PC-3 (cell line): ENCODE measurements at regions not wholly inside any gene's neighbourhood (a gene's known extent, or its start where the extent isn't known, plus 50 kb on each side); places are given as distances from the start of the nearest gene placed in this dataset.

ENCODE experiments used
- ATAC-seq: fragments of 200-7000 bp; cut with Tn5 transposase; 2 replicates; pipeline ENCODE4 v1.9.1; 2020; ENCODE audit warnings: mild to moderate bottlenecking, moderate library complexity
- BruUV-seq: library from RNA; stranded (reverse); fragments of 400-500 nt; replicated peaks from 2 replicates; lab custom pipeline; 2021; lab: Mats Ljungman, UMichigan
- CTCF ChIA-PET: fragments of 300-600 bp; sonication (Branson Sonifier 250); formaldehyde crosslinking; loops from one replicate; lab custom pipeline; 2022; ENCODE audit warnings: antibody characterized with exemption; lab: Charles Lee
- POLR2A ChIA-PET: fragments of 300-600 bp; sonication (Branson Sonifier 250); formaldehyde crosslinking; loops from one replicate; lab custom pipeline; 2022; ENCODE audit warnings: antibody characterized with exemption; ENCODE audit not compliant: unreplicated experiment; lab: Charles Lee
- DNase-seq: peaks from one replicate; pipeline ENCODE4 v3.0.0-alpha.2; 2015
- H2AFZ ChIP-seq: fragments of 300-600 bp; sonication (generic); 2 replicates; pipeline ENCODE4 v1.6.0; 2016; ENCODE audit warnings: antibody characterized with exemption, low read length
- H3F3A ChIP-seq: fragments of 300-600 bp; sonication (generic); one replicate; pipeline ENCODE4 v1.6.0; 2017; ENCODE audit warnings: antibody characterized with exemption, low read length, control low read depth, mild to moderate bottlenecking; ENCODE audit not compliant: unreplicated experiment
- H3K27ac ChIP-seq: fragments of 300-600 bp; sonication (generic); 2 replicates; pipeline ENCODE4 v1.5.1; 2016; ENCODE audit warnings: mild to moderate bottlenecking, low read length
- H3K27me3 ChIP-seq: fragments of 300-600 bp; sonication (generic); 2 replicates; pipeline ENCODE4 v1.6.1; 2016; ENCODE audit warnings: low read length, mixed read lengths
- H3K36me3 ChIP-seq: fragments of 300-600 bp; sonication (generic); 2 replicates; pipeline ENCODE4 v1.6.1; 2016; ENCODE audit warnings: low read depth, mixed run types, low read length, mixed read lengths
- H3K4me1 ChIP-seq: fragments of 300-600 bp; sonication (generic); 2 replicates; pipeline ENCODE4 v1.5.1; 2016; ENCODE audit warnings: low read length; ENCODE audit not compliant: insufficient read depth
- H3K4me2 ChIP-seq: fragments of 300-600 bp; sonication (generic); 2 replicates; pipeline ENCODE4 v1.6.0; 2016; ENCODE audit warnings: low read length
- H3K4me3 ChIP-seq: fragments of 300-600 bp; sonication (generic); 2 replicates; pipeline ENCODE4 v1.5.1; 2016; ENCODE audit warnings: mild to moderate bottlenecking, low read length, mixed read lengths
- H3K79me2 ChIP-seq: fragments of 300-600 bp; sonication (generic); 2 replicates; pipeline ENCODE4 v1.6.1; 2017; ENCODE audit warnings: low read length, mixed read lengths
- H3K9ac ChIP-seq: fragments of 300-600 bp; sonication (generic); 2 replicates; pipeline ENCODE4 v1.6.0; 2016; ENCODE audit warnings: mild to moderate bottlenecking, low read length
- H3K9me2 ChIP-seq: fragments of 300-600 bp; sonication (generic); replicated peaks from 2 replicates; pipeline ENCODE4 v1.6.1; 2016; ENCODE audit warnings: mixed run types, low read length, mixed read lengths
- H3K9me3 ChIP-seq: fragments of 300-600 bp; sonication (generic); 2 replicates; pipeline ENCODE4 v1.6.1; 2016; ENCODE audit warnings: low read length, mixed read lengths
- H4K20me1 ChIP-seq: fragments of 300-600 bp; sonication (generic); 2 replicates; pipeline ENCODE4 v1.6.1; 2016; ENCODE audit warnings: low read length, mixed read lengths
- EZH2 ChIP-seq: fragments of 300-600 bp; sonication (generic); IDR thresholded peaks from one replicate; pipeline ENCODE4 v1.6.1; 2017; ENCODE audit warnings: antibody characterized with exemption, mild to moderate bottlenecking, low read length; ENCODE audit not compliant: unreplicated experiment
- EZH2phosphoT487 ChIP-seq: fragments of 300-600 bp; sonication (generic); IDR thresholded peaks from 2 replicates; pipeline ENCODE4 v1.6.1; 2018; ENCODE audit warnings: mild to moderate bottlenecking, antibody characterized with exemption, low read length, borderline replicate concordance
- intact Hi-C: fragments of 100-400 bp; cut with micrococcal nuclease; formaldehyde crosslinking; loops from 2 replicates; pipeline ENCODE4 v1.9.0; 2023
- TF ChIP-seq, protein P1 (sequence below): fragments of 300-600 bp; sonication (generic); conservative IDR thresholded peaks from 2 replicates; pipeline ENCODE4 v1.5.1; 2017; ENCODE audit warnings: antibody characterized with exemption, low read depth, mild to moderate bottlenecking, low read length

DNA sequence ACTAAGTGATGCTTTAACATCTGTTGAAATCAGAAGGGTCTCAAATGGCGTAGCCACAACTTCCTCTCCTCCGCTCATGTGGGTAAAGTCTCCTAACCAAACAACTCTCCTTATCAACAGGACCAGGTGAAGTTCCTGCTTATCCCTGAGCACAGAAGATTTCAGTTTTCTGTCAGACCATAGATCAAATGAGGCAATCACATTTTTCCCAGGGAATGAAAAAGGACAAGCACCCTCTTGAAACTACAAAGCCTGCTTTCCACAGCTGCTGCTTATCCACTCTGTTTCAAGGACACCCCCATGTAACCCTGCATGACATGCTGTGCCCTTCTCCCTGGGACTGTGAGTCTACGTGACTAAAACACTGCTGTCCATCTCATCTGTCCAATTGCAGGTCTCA, 788.3 kb upstream of the SLITRK5 start:
- Histone ChIP-seq H2AFZ (no peak overlapping the region), H3K27me3 (no peaks in the 10 kb centered on the region), H3F3A (no peaks in the 10 kb centered on the region), H3K79me2 (no peaks in the 10 kb centered on the region), H3K4me1 (no peaks in the 10 kb centered on the region), H3K27ac (no peak overlapping the region), H3K9me2 (no peaks in the 10 kb centered on the region), H3K4me2 (no peak overlapping the region), H3K4me3 (no peak overlapping the region), H3K9me3 (no peaks in the 10 kb centered on the region), H3K36me3 (no peaks in the 10 kb centered on the region), H4K20me1 (no peaks in the 10 kb centered on the region), H3K9ac (no peak overlapping the region)
- POLR2A ChIA-PET, result no interaction called here
- CTCF ChIA-PET, result no interaction called here
- ATAC-seq, result no peak
- intact Hi-C loops, result no loop called here
- BruUV-seq, result no TSS peak
- no peak for DNase-seq
- TF ChIP-seq, protein P1, sequence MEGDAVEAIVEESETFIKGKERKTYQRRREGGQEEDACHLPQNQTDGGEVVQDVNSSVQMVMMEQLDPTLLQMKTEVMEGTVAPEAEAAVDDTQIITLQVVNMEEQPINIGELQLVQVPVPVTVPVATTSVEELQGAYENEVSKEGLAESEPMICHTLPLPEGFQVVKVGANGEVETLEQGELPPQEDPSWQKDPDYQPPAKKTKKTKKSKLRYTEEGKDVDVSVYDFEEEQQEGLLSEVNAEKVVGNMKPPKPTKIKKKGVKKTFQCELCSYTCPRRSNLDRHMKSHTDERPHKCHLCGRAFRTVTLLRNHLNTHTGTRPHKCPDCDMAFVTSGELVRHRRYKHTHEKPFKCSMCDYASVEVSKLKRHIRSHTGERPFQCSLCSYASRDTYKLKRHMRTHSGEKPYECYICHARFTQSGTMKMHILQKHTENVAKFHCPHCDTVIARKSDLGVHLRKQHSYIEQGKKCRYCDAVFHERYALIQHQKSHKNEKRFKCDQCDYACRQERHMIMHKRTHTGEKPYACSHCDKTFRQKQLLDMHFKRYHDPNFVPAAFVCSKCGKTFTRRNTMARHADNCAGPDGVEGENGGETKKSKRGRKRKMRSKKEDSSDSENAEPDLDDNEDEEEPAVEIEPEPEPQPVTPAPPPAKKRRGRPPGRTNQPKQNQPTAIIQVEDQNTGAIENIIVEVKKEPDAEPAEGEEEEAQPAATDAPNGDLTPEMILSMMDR, result no peak
- TF ChIP-seq EZH2phosphoT487 (no peak), EZH2 (no peak)

DNA sequence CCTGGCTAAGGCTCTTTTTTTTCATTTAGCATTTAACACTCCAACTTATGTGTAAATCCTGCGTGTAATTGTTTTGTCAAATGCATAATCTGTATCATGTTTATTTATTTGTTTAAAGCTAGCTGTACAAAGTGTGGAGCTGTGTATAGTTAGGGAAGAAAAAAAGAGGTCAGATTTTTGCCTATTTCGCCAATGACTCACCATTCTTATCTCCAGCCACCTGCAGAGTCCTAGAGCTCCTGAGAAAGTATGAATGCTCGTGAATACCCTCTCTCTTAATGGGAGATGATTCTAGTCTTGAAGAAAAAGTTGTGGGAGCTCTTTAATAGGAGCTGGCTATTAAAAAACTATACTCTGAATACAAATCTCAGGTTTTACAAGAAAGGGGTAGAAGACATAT, 778.8 kb upstream of the SLITRK5 start:
- no peak overlapping the region for H3K9ac ChIP-seq
- ATAC-seq (no peak), DNase-seq (no peak)
- no peaks in the 10 kb centered on the region for H3K4me1 ChIP-seq
- H3K4me2 ChIP-seq, result no peak overlapping the region
- no peaks in the 10 kb centered on the region for H3K79me2 ChIP-seq
- H3K27me3 ChIP-seq, result no peaks in the 10 kb centered on the region
- H3K9me3 ChIP-seq, result no peaks in the 10 kb centered on the region
- ChIA-PET POLR2A (interaction anchor here (0.6 kb wide), 1 partner anchor 9 kb away, joined by 3 read pairs; no protein-coding TSS in a partner anchor), CTCF (no interaction called here)
- no peak overlapping the region for H2AFZ ChIP-seq
- no peaks in the 10 kb centered on the region for H3K36me3 ChIP-seq
- intact Hi-C loops, result no loop called here
- BruUV-seq, result no TSS peak
- H3K27ac ChIP-seq, result no peak overlapping the region
- no peaks in the 10 kb centered on the region for H3F3A ChIP-seq
- TF ChIP-seq EZH2 (no peak), EZH2phosphoT487 (no peak)
- TF ChIP-seq, protein P1, result no peak
- H3K9me2 ChIP-seq, result no peaks in the 10 kb centered on the region
- no peak overlapping the region for H3K4me3 ChIP-seq
- no peaks in the 10 kb centered on the region for H4K20me1 ChIP-seq

DNA sequence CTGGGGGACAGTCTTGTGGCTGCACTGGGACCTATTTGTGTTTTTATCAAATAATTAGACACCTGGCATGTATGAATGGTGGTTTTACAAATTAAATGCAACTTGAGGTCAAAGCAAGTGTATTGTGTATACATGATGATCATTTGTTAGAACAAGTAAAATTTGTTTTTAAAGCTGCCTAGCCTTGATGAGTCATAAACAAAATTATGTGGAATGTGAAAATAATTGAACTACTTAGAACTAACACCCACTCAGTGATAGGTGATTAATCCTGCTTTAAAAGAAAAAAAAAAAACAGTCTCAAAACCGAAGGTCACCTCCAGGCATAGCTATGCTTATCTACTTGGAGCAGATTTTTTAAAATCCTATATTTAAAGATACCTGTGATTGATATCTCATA, 770.3 kb upstream of the SLITRK5 start:
- no peak overlapping the region for H3K9ac ChIP-seq
- H3K79me2 ChIP-seq, result no peaks in the 10 kb centered on the region
- BruUV-seq, result no TSS peak
- H3K27me3 ChIP-seq, result no peaks in the 10 kb centered on the region
- DNase-seq (no peak), ATAC-seq (no peak)
- no peaks in the 10 kb centered on the region for H3F3A ChIP-seq
- no peaks in the 10 kb centered on the region for H3K9me3 ChIP-seq
- H2AFZ ChIP-seq, result no peak overlapping the region
- no peaks in the 10 kb centered on the region for H4K20me1 ChIP-seq
- TF ChIP-seq, protein P1, result no peak
- TF ChIP-seq EZH2 (no peak), EZH2phosphoT487 (no peak)
- H3K4me3 ChIP-seq, result no peak overlapping the region
- no peaks in the 10 kb centered on the region for H3K36me3 ChIP-seq
- POLR2A ChIA-PET, result interaction anchor here (0.8 kb wide), 1 partner anchor 8 kb away, joined by 3 read pairs; no protein-coding TSS in a partner anchor
- no peak overlapping the region for H3K27ac ChIP-seq
- intact Hi-C loops, result no loop called here
- no peaks in the 10 kb centered on the region for H3K4me1 ChIP-seq
- no peak overlapping the region for H3K4me2 ChIP-seq
- H3K9me2 ChIP-seq, result no peaks in the 10 kb centered on the region
- CTCF ChIA-PET, result no interaction called here
